ENCODE measurements at regions not wholly inside any gene's neighbourhood (a gene's known extent, or its start where the extent isn't known, plus 50 kb on each side); places are given as distances from the start of the nearest gene placed in this dataset.
A peak's percentile ranks its signal among the peaks of the same experiment; 100 is the strongest.

GRCh38 chr1:79885101-79885500 lies 878.6 kb upstream of the ADGRL4 start:
- Mint-ChIP-seq H3K36me3 (peaks cover 0 to 4% of the 10 kb centered on the region in 2 donors), H3K27me3 (no peaks in the 10 kb centered on the region), H3K27ac (no peak overlapping the region), H3K9me3 (peaks cover 4 to 21% (median 12%) of the 10 kb centered on the region in 7 donors), H3K4me1 (no peaks in the 10 kb centered on the region), H3K4me3 (no peak overlapping the region)
- ATAC-seq (ENCODE audit: low read depth in 2 of 2) (no peak), DNase-seq (no peak)

- H3K27me3 Mint-ChIP-seq, result no peaks in the 10 kb centered on the region
- DNase-seq, result no peak
- ATAC-seq (ENCODE audit: low read depth in 2 of 2), result no peak
- H3K9me3 Mint-ChIP-seq, result peaks cover 2 to 16% (median 9%) of the 10 kb centered on the region in 7 donors
- H3K4me1 Mint-ChIP-seq, result no peaks in the 10 kb centered on the region
- no peak overlapping the region for H3K4me3 Mint-ChIP-seq
- no peak overlapping the region for H3K27ac Mint-ChIP-seq
- H3K36me3 Mint-ChIP-seq, result no peaks in the 10 kb centered on the region
These were observed 870.6 kb upstream of the ADGRL4 start for GRCh38 chr1:79877086-79877485.

- no peaks in the 10 kb centered on the region for H3K36me3 Mint-ChIP-seq
- ATAC-seq (ENCODE audit: low read depth in 2 of 2), result no peak
- H3K4me1 Mint-ChIP-seq, result no peaks in the 10 kb centered on the region
- H3K27me3 Mint-ChIP-seq, result no peaks in the 10 kb centered on the region
- peaks cover 0 to 16% (median 10%) of the 10 kb centered on the region in 7 donors for H3K9me3 Mint-ChIP-seq
- H3K4me3 Mint-ChIP-seq, result no peak overlapping the region
- no peak overlapping the region for H3K27ac Mint-ChIP-seq
- no peak for DNase-seq
These were observed 868.7 kb upstream of the ADGRL4 start for GRCh38 chr1:79875187-79875586.

GRCh38 chr1:79874289-79874688 lies 867.8 kb upstream of the ADGRL4 start:
- Mint-ChIP-seq H3K4me3 (no peak overlapping the region), H3K27ac (no peak overlapping the region), H3K4me1 (no peaks in the 10 kb centered on the region), H3K27me3 (no peaks in the 10 kb centered on the region), H3K36me3 (no peaks in the 10 kb centered on the region), H3K9me3 (peaks cover 0 to 12% (median 10%) of the 10 kb centered on the region in 7 donors)
- DNase-seq, result no peak
- no peak for ATAC-seq (ENCODE audit: low read depth in 2 of 2)

GRCh38 chr1:79859212-79859948 lies 852.9 kb upstream of the ADGRL4 start:
- DNase-seq (no peak), ATAC-seq (ENCODE audit: low read depth in 2 of 2) (no peak)
- Mint-ChIP-seq H3K27me3 (no peaks in the 10 kb centered on the region), H3K36me3 (no peaks in the 10 kb centered on the region), H3K9me3 (peaks cover 0 to 16% (median 10%) of the 10 kb centered on the region in 7 donors), H3K4me1 (no peaks in the 10 kb centered on the region), H3K27ac (peak overlapping the region in 1 of 6 donors; percentile 59), H3K4me3 (peak overlapping the region in 1 of 8 donors; percentile 57)

- no peak for ATAC-seq (ENCODE audit: low read depth in 2 of 2)
- Mint-ChIP-seq H3K36me3 (no peaks in the 10 kb centered on the region), H3K4me3 (no peak overlapping the region), H3K27ac (no peak overlapping the region), H3K27me3 (no peaks in the 10 kb centered on the region), H3K9me3 (peaks cover 0 to 4% (median 0%) of the 10 kb centered on the region in 7 donors), H3K4me1 (no peaks in the 10 kb centered on the region)
- no peak for DNase-seq
These were observed 845.5 kb upstream of the ADGRL4 start for GRCh38 chr1:79852004-79852403.

GRCh38 chr1:79849388-79849787 lies 842.9 kb upstream of the ADGRL4 start:
- peaks cover 0 to 1% (median 0%) of the 10 kb centered on the region in 7 donors for H3K9me3 Mint-ChIP-seq
- H3K4me1 Mint-ChIP-seq, result no peaks in the 10 kb centered on the region
- no peak overlapping the region for H3K4me3 Mint-ChIP-seq
- no peaks in the 10 kb centered on the region for H3K36me3 Mint-ChIP-seq
- H3K27me3 Mint-ChIP-seq, result no peaks in the 10 kb centered on the region
- no peak for ATAC-seq (ENCODE audit: low read depth in 2 of 2)
- no peak overlapping the region for H3K27ac Mint-ChIP-seq
- DNase-seq, result no peak

- peaks cover 0 to 2% (median 0%) of the 10 kb centered on the region in 7 donors for H3K9me3 Mint-ChIP-seq
- no peak for DNase-seq
- ATAC-seq (ENCODE audit: low read depth in 2 of 2), result no peak
- no peak overlapping the region for H3K27ac Mint-ChIP-seq
- no peaks in the 10 kb centered on the region for H3K27me3 Mint-ChIP-seq
- H3K4me1 Mint-ChIP-seq, result no peaks in the 10 kb centered on the region
- no peak overlapping the region for H3K4me3 Mint-ChIP-seq
- no peaks in the 10 kb centered on the region for H3K36me3 Mint-ChIP-seq
These were observed 841.8 kb upstream of the ADGRL4 start for GRCh38 chr1:79848316-79848715.

- H3K27me3 Mint-ChIP-seq, result no peaks in the 10 kb centered on the region
- ATAC-seq (ENCODE audit: low read depth in 2 of 2) (no peak), DNase-seq (no peak)
- no peak overlapping the region for H3K27ac Mint-ChIP-seq
- no peak overlapping the region for H3K4me3 Mint-ChIP-seq
- no peaks in the 10 kb centered on the region for H3K36me3 Mint-ChIP-seq
- peaks cover 0 to 2% (median 0%) of the 10 kb centered on the region in 7 donors for H3K9me3 Mint-ChIP-seq
- H3K4me1 Mint-ChIP-seq, result no peaks in the 10 kb centered on the region
These were observed 841.2 kb upstream of the ADGRL4 start for GRCh38 chr1:79847700-79848099.

- H3K27ac Mint-ChIP-seq, result no peak overlapping the region
- no peaks in the 10 kb centered on the region for H3K27me3 Mint-ChIP-seq
- DNase-seq (no peak), ATAC-seq (ENCODE audit: low read depth in 2 of 2) (no peak)
- no peak overlapping the region for H3K4me3 Mint-ChIP-seq
- no peaks in the 10 kb centered on the region for H3K36me3 Mint-ChIP-seq
- no peaks in the 10 kb centered on the region for H3K4me1 Mint-ChIP-seq
- H3K9me3 Mint-ChIP-seq, result peaks cover 0 to 2% (median 0%) of the 10 kb centered on the region in 7 donors
These were observed 839.4 kb upstream of the ADGRL4 start for GRCh38 chr1:79845936-79846335.

- H3K4me1 Mint-ChIP-seq, result no peaks in the 10 kb centered on the region
- H3K9me3 Mint-ChIP-seq, result peaks cover 0 to 2% (median 0%) of the 10 kb centered on the region in 7 donors
- ATAC-seq (ENCODE audit: low read depth in 2 of 2) (no peak), DNase-seq (no peak)
- no peaks in the 10 kb centered on the region for H3K27me3 Mint-ChIP-seq
- no peak overlapping the region for H3K27ac Mint-ChIP-seq
- no peak overlapping the region for H3K4me3 Mint-ChIP-seq
- H3K36me3 Mint-ChIP-seq, result no peaks in the 10 kb centered on the region
These were observed 836.3 kb upstream of the ADGRL4 start for GRCh38 chr1:79842811-79843210.

GRCh38 chr1:79839882-79840281 lies 833.4 kb upstream of the ADGRL4 start:
- no peaks in the 10 kb centered on the region for H3K36me3 Mint-ChIP-seq
- H3K9me3 Mint-ChIP-seq, result peaks cover 0 to 2% (median 0%) of the 10 kb centered on the region in 7 donors
- H3K4me3 Mint-ChIP-seq, result no peak overlapping the region
- H3K27me3 Mint-ChIP-seq, result no peaks in the 10 kb centered on the region
- no peaks in the 10 kb centered on the region for H3K4me1 Mint-ChIP-seq
- DNase-seq, result no peak
- no peak for ATAC-seq (ENCODE audit: low read depth in 2 of 2)
- no peak overlapping the region for H3K27ac Mint-ChIP-seq

- Mint-ChIP-seq H3K36me3 (no peaks in the 10 kb centered on the region), H3K27ac (no peak overlapping the region), H3K27me3 (no peaks in the 10 kb centered on the region), H3K4me1 (no peaks in the 10 kb centered on the region), H3K4me3 (no peak overlapping the region), H3K9me3 (peaks cover 0 to 3% (median 0%) of the 10 kb centered on the region in 7 donors)
- DNase-seq, result no peak
- ATAC-seq (ENCODE audit: low read depth in 2 of 2), result no peak
These were observed 820.9 kb upstream of the ADGRL4 start for GRCh38 chr1:79827446-79827845.

GRCh38 chr1:79825551-79825950 lies 819.0 kb upstream of the ADGRL4 start:
- H3K4me1 Mint-ChIP-seq, result no peaks in the 10 kb centered on the region
- DNase-seq (no peak), ATAC-seq (ENCODE audit: low read depth in 2 of 2) (no peak)
- H3K27ac Mint-ChIP-seq, result no peak overlapping the region
- H3K27me3 Mint-ChIP-seq, result no peaks in the 10 kb centered on the region
- H3K36me3 Mint-ChIP-seq, result no peaks in the 10 kb centered on the region
- no peak overlapping the region for H3K4me3 Mint-ChIP-seq
- H3K9me3 Mint-ChIP-seq, result peaks cover 0 to 5% (median 0%) of the 10 kb centered on the region in 7 donors
